Middle frontal gyrus (tissue), 1 donor: ENCODE measurements at regions not wholly inside any gene's neighbourhood (a gene's known extent, or its start where the extent isn't known, plus 50 kb on each side); places are given as distances from the start of the nearest gene placed in this dataset.

Source experiments
- DNase-seq: peaks from one replicate; pipeline ENCODE4 v3.0.0-alpha.2; 2015; ENCODE audit warnings: low spot score; ENCODE audit errors: extremely low spot score

- DNase-seq: no peak
Observed at GRCh38 chr9:1658661-1659362, 356.3 kb upstream of the SMARCA2 start.

- no peak for DNase-seq
Observed at GRCh38 chr9:1659363-1659690, 355.8 kb upstream of the SMARCA2 start.

DNA sequence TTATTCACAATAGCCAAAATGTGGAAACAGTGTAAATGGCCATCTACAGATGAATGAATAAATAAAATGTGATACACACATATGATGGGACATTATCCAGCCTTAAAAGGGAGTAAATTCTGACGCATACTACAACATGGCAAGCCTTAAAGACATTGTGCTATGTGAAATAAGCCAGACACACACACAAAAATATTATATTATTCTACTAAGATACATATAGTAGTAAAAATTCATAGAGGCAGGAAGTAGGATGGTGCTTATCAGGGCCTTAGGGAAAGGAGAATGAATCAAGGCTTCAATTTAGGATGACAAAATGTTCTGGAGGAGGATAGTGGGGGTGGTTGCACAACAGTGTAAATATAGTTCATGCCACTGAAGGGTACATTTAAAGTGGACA, 346.7 kb upstream of the SMARCA2 start:
- DNase-seq: no peak

DNA sequence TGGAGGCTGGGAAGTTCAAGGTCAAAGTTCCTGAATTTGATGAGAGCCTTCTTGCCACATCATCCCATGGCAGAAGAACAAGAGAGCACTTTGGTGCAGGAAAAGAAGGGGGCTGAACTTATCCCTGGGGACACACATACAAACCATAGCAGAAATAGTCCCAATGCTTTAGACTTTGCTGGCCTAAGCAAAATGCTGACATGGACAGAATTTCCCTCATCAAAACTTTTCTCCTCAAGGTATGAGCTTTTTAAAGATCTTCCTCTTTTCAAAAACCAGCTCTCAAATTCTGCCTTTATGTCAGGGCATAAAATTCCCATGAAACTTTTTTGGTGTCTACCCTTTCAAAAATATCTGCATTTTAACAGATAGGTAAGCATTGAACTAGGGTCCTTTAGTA, 341.8 kb upstream of the SMARCA2 start:
- no peak for DNase-seq

DNA sequence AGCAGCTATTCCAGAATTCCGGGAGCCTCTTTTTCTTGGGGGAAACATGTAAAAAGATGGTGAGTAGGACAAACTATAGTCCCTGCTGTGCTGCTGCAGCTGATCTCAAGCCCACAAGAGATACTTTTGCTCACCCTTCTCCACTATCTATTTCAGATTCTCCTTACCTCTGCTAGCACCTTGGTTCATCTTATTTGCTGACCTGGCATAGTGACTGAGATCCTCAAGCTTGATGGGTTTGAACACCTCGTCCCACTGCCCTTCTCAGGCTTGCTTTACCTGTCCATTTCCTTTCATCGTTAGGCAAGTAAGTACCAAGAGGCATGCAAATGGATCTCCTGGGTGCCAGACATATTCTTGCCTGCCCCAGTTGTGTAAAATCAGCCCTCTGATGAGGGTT, 338.4 kb upstream of the SMARCA2 start:
- DNase-seq: no peak

GRCh38 chr9:1683951-1684350, 331.2 kb upstream of the SMARCA2 start:
- no peak for DNase-seq

- no peak for DNase-seq
Observed at GRCh38 chr9:1698991-1699390, 316.2 kb upstream of the SMARCA2 start.

DNA sequence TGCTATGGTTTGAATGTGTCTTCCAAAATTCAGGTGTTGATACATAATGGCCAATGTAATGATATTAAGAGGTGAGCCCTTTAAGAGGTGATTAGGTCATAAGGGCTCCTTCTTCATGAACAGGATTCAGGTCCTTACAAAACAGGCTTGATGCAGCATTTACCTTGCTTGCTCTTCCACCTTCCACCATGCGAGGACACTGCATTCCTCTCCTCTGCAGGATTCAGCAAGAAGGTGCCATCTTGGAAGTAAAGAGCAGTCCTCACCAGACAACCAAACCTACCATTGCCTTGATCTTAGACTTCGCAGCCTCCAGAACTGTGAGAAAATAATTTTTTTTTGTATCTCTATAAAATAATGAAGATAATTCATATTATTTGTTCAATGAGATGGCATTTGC, 314.0 kb upstream of the SMARCA2 start:
- DNase-seq: no peak

GRCh38 chr9:1702701-1703100, 312.4 kb upstream of the SMARCA2 start:
- no peak for DNase-seq

DNA sequence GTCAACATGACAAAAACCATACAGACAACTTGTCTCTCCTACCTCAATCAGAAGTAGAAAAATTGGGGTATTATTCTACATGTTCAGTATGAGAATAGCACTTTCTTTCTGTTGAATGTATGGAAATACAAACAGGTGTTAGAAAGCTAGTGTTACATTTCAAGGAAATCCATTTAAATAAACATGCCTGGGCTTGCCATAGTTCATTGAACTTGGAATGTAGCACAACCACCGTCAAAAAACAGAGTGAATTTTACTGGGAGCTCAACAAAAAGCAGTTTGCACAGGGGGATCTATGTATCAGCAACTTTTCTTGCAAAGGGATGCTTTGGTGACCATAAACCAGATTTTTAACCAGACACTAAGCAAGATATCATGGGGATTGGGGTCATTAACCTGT, 307.9 kb upstream of the SMARCA2 start:
- DNase-seq: no peak

DNA sequence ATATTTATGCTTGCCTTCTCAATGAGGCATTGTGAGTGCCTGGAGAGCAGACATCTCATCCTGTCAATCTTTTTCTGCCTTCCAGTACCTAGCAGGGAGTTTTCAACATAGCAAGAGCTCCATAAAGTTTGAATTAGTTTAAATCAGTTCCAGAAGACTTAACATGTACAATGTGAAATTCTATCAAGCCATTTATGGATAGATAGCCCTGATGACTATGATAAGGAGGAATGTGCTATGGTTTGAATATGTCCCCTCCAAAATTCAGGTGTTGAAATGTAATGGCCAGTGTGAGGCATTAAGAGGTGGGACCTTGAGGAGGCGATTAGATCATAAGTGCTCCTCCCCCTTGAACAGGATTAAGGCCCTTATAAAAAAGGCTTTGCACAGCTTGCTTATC, 306.9 kb upstream of the SMARCA2 start:
- no peak for DNase-seq

GRCh38 chr9:1709347-1709746, 305.8 kb upstream of the SMARCA2 start:
- DNase-seq: no peak

DNA sequence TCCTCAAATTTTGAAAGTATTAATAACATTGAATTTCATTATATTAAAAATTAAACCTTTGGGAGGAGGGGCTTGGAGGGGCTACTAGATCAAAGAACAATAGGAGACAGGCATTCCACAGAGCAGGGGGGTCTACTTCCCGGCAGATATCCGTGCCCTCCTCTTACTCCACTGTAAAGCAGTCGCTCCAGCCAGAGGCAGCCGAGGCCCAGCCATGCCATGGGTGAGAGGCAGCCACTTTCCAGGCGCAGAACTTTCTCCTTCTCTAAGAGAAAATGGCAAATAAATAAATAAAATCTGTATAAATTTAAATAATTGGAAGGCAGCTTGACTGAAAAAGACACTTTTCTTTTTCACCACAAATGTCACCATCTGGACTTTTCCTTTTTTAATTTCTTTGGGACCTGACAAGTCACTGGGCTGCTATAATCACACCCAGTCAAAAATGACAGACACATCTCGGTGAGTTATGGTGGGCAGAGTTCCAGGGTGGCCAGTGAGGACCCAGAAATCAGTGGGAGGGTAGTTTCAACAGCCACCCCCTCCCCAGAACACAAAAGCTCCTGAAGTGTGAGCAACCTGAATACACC, 302.2 kb upstream of the SMARCA2 start:
- no peak for DNase-seq

DNA sequence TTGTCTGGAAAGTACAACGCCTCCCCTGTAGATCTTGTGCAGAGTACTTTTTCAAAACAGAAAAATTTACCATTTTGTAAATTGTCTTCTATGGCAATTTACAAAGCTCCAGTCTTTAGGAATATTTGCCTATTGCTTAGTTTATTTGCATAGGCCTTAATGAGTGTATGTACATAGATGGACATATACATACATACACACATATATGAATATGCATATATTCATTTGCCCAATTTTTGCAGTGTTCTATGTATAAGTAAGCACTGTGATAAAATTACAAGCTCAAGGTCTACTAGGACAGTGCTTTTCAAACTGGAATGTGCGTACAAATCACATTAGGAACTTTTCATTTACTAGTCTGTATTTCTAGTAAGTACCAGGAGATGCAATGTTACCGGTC, 301.3 kb upstream of the SMARCA2 start:
- DNase-seq: no peak

DNA sequence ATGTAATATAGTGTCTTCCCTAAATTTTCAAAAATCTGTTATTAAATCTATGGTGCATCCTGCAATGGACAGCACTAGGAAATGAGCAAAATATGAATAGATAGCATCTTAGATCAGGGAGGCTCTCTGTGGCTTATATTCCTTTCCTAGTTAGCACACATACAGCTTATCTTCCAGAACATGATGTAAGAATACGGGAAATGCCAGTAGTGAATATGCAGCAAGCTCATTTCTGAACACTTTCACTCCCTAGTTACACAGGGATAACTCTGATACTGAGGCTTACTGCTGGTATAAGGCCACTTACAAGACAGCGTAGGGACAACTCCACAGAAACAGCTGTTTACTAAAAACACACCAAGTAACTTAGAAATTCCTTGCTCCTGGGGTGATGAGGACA, 297.3 kb upstream of the SMARCA2 start:
- no peak for DNase-seq

- no peak for DNase-seq
Observed at GRCh38 chr9:1718836-1719235, 296.3 kb upstream of the SMARCA2 start.

GRCh38 chr9:1721196-1721595, 294.0 kb upstream of the SMARCA2 start:
- no peak for DNase-seq

DNA sequence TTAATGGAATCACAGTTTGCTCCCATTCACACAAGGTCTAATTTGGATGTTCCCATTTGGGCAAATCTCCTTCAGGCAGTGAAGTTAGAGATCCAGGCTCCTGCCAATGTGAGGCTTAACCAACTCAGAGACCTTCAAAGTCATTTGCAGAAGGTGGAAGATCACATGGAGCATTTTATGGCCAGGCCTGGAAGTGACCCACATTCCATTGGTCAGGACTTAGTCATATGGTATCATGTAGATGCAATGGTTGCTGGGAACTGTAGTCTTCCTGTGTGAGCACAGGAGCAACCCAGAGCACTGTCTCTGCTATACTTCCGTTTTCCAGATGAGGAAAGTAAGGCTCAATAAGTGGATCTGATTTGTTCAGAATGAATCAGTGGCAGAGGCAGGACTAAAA, 292.7 kb upstream of the SMARCA2 start:
- DNase-seq: no peak

DNA sequence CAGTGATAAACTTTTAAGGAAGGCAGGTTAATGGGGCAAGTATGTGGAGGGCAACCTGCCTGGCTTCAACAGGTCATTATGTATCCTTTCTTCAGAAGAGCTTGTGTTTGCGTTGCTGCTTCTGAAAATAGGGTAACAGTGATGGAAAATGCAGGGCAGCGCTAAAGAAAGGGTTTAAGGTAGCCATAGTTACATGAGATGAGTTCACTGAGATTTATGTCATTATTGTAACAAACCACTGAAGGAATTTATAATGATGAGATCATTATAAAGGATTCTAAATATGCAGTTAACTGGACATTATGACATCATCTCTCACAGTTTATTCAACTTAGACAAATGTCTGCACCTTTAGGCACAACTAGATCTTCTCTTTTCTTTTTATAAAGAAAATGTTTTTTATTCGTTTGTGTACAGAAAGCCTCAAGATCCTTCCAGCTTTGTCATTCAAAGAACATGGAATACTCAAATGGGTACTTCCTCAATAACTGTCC, 291.6 kb upstream of the SMARCA2 start:
- no peak for DNase-seq

DNA sequence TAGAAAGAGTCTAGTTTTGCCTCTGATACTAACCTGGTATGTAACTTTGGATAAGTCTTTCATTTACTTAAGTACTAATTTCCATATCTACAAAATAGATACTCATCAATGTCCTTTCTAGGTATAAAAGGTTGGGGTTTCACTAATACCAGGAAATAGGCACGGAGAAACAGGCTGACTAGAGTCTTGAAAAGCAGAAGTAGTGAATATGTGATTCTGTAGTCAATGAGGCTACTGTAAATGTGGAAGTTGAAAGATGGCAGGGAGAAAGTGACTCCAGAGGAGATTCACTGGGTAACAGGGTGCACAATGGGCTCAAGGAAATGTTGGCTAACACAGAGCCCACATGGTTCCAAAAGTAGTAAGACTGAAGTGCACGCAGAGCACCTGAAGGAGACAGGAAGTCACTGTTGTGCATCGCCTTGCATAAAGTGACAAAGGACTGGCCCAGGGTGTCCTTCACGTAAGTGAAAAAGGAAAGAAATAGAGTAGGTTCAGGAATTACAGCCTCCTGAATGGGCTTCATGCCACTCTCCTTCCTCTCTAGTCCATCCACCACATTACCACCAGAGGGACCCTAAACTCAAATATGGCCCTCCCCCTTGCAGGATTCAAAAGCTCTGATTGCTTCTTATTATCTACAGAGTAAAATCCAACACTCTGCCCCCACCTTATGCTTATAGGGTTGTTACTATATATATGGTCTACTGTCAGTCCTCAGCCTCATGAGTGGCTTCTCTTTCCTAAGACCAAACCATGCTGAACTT, 288.0 kb upstream of the SMARCA2 start:
- no peak for DNase-seq

DNA sequence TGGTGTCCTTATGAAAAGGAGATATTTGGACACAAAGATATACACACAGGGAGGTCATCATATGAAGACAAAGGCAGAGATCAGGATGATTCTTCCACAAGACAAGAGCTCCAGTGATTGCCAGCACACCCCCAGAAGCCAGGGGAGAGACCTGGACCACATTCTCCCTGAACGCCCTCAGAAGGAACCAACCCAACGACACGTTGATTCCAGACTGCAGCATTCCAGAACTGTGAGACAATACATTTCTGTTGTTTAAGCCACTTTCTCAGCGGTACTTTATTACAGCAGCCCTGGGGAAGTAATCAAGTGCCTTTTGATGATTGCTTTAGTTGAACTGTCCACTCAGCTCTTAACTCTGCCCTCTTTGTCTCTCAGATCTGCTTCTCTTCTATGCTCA, 285.5 kb upstream of the SMARCA2 start:
- DNase-seq: no peak

DNA sequence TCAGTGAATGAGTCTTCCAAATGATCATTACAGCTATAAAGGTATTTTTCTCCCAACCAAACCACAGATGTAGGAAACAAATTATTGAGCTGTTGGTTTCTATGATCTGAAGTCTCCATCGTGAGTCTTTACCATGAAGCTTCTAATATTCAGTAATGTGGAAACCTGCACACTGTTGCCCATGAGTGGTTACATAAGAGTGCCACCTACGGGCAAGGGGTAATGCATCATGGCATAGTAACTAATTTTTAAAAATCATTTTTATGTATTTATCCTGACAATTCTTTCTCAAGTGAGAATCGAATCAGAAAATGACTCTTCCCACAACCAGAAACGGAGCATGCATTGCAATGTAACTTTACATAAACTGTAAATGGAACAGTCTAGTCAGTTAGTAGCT, 282.5 kb upstream of the SMARCA2 start:
- no peak for DNase-seq
